AG10803 (cell line): ENCODE measurements at regions not wholly inside any gene's neighbourhood (a gene's known extent, or its start where the extent isn't known, plus 50 kb on each side); places are given as distances from the start of the nearest gene placed in this dataset.
A peak's percentile ranks its signal among the peaks of the same experiment; 100 is the strongest.
"Not testable (repeated sequence)": the region's sequence is repeated elsewhere in the genome, so short reads cannot be mapped to it uniquely, and the experiment has no call there.

Experiments used
- DNase-seq: peaks from one replicate; pipeline ENCODE4 v3.0.0; 2010; ENCODE audit warnings: low read depth
- H3K4me3 ChIP-seq: 2 replicates; pipeline ENCODE4 v1.5.1; 2011; ENCODE audit warnings: mild to moderate bottlenecking, low read length, control low read depth
- CTCF ChIP-seq: conservative IDR thresholded peaks from 2 replicates; pipeline ENCODE4 v1.5.1; 2011; ENCODE audit warnings: mild to moderate bottlenecking, low read length, control low read depth, inconsistent platforms

GRCh38 chr1:55867304-55867843 is 652.2 kb upstream of the USP24 start:
- no peak overlapping the region for H3K4me3 ChIP-seq
- DNase-seq = no peak
- no peak for TF ChIP-seq CTCF

GRCh38 chr1:55865778-55866177 is 650.6 kb upstream of the USP24 start:
- DNase-seq, H3K4me3 ChIP-seq: not testable (repeated sequence)

- no peak for DNase-seq
- no peak for TF ChIP-seq CTCF
- H3K4me3 ChIP-seq = no peak overlapping the region
Observed at GRCh38 chr1:55864251-55864650, 649.1 kb upstream of the USP24 start.

GRCh38 chr1:55861676-55862340 is 646.6 kb upstream of the USP24 start:
- DNase-seq = no peak
- TF ChIP-seq CTCF = no peak
- H3K4me3 ChIP-seq = no peak overlapping the region

GRCh38 chr1:55860798-55861519 is 645.8 kb upstream of the USP24 start:
- H3K4me3 ChIP-seq = no peak overlapping the region
- DNase-seq = no peak
- no peak for TF ChIP-seq CTCF

- TF ChIP-seq CTCF = no peak
- DNase-seq = no peak
Observed at GRCh38 chr1:55860326-55860725, 645.2 kb upstream of the USP24 start.

GRCh38 chr1:55854911-55855310 is 639.7 kb upstream of the USP24 start:
- no peak overlapping the region for H3K4me3 ChIP-seq
- TF ChIP-seq CTCF = no peak
- DNase-seq = peak; percentile 86

More at GRCh38 chr1:55860326-55860725, 645.2 kb upstream of the USP24 start:
- no peak overlapping the region for H3K4me3 ChIP-seq
